ENCODE measurements at regions not wholly inside any gene's neighbourhood (a gene's known extent, or its start where the extent isn't known, plus 50 kb on each side); places are given as distances from the start of the nearest gene placed in this dataset.

- TF ChIP-seq REST (IDR thresholded peaks at IDR 0.05; ENCODE audit: low read depth) (no peak), TEAD4 (IDR thresholded peaks at IDR 0.05) (no peak), MAX (IDR thresholded peaks at IDR 0.05) (no peak), CEBPB (IDR thresholded peaks at IDR 0.05) (no peak)
Observed at GRCh38 chr2:120447127-120447785, 101.3 kb downstream of the INHBB start.

GRCh38 chr2:120448436-120448835 lies 102.5 kb downstream of the INHBB start:
- no peak for TF ChIP-seq RAD21 (IDR thresholded peaks at IDR 0.05; ENCODE audit: low read depth)
- TF ChIP-seq NFIC (IDR thresholded peaks at IDR 0.05), result no peak

- TF ChIP-seq YY1 (IDR thresholded peaks at IDR 0.05; ENCODE audit: low read depth) (peak; percentile 45; the same call in 1 of the 2 replicates), EGR1 (IDR thresholded peaks at IDR 0.05) (peak; percentile 46; the same call in 1 of the 2 replicates), TCF12 (IDR thresholded peaks at IDR 0.05; ENCODE audit: low read depth) (peak; percentile 53; the same call in 1 of the 2 replicates), TEAD4 (IDR thresholded peaks at IDR 0.05) (no peak), NFIC (IDR thresholded peaks at IDR 0.05) (peak; percentile 69), USF1 (IDR thresholded peaks at IDR 0.05) (no peak)
Observed at GRCh38 chr2:120448961-120449810, 103.2 kb downstream of the INHBB start.

- TF ChIP-seq REST (IDR thresholded peaks at IDR 0.05; ENCODE audit: low read depth) (no peak), EGR1 (IDR thresholded peaks at IDR 0.05) (no peak), ZBTB7A (IDR thresholded peaks at IDR 0.05; ENCODE audit: low read depth) (no peak), MAX (IDR thresholded peaks at IDR 0.05) (no peak), CREB1 (IDR thresholded peaks at IDR 0.05; ENCODE audit: low read depth) (no peak), NFIC (IDR thresholded peaks at IDR 0.05) (no peak), TEAD4 (IDR thresholded peaks at IDR 0.05) (no peak), CEBPB (IDR thresholded peaks at IDR 0.05) (no peak)
Observed at GRCh38 chr2:120450196-120450820, 104.4 kb downstream of the INHBB start.

- TF ChIP-seq NFIC (IDR thresholded peaks at IDR 0.05), result no peak
- TF ChIP-seq TAF1 (IDR thresholded peaks at IDR 0.05; ENCODE audit: low read depth), result no peak
- no peak for TF ChIP-seq CEBPB (IDR thresholded peaks at IDR 0.05)
- no peak for TF ChIP-seq RAD21 (IDR thresholded peaks at IDR 0.05; ENCODE audit: low read depth)
- TF ChIP-seq EGR1 (IDR thresholded peaks at IDR 0.05), result no peak
- TF ChIP-seq USF1 (IDR thresholded peaks at IDR 0.05), result no peak
- no peak for TF ChIP-seq FOXM1 (IDR thresholded peaks at IDR 0.05; ENCODE audit: borderline replicate concordance, low read depth)
- TF ChIP-seq TEAD4 (IDR thresholded peaks at IDR 0.05), result no peak
- TF ChIP-seq YY1 (IDR thresholded peaks at IDR 0.05; ENCODE audit: low read depth), result no peak
- no peak for TF ChIP-seq EP300 (IDR thresholded peaks at IDR 0.05; ENCODE audit: borderline replicate concordance)
- no peak for TF ChIP-seq CREB1 (IDR thresholded peaks at IDR 0.05; ENCODE audit: low read depth)
- no peak for TF ChIP-seq TCF12 (IDR thresholded peaks at IDR 0.05; ENCODE audit: low read depth)
- no peak for TF ChIP-seq REST (IDR thresholded peaks at IDR 0.05; ENCODE audit: low read depth)
Observed at GRCh38 chr2:120451334-120451733, 105.4 kb downstream of the INHBB start.
